NCI-H1417 (cell line): ENCODE measurements at regions not wholly inside any gene's neighbourhood (a gene's known extent, or its start where the extent isn't known, plus 50 kb on each side); places are given as distances from the start of the nearest gene placed in this dataset.
A peak's percentile ranks its signal among the peaks of the same experiment; 100 is the strongest.

Experiments
- DNase-seq, 3 experiments: peaks; one replicate each; lab custom pipeline; 2025; lab: John Stamatoyannopoulos, UW

DNA sequence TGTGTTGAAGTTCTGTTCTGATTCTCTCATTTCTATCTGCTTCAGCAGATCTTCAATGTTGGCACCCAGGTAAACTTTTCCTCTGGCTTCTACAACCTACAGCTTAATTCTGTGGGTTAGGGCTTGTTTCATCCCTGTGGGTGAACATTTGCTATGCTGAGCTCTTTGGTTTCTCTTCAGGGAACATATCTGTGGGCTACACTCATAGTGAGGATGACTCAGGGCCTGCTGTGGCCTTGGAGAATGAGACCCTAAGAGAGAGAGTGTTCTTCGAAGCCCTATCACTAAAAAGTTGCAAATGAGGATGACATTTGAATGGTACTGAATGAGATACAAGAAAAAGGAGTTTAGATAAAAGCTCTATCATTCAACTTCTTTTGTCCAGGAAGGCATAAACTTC lies 346.2 kb upstream of the CBLB start:
- no peak for DNase-seq

DNA sequence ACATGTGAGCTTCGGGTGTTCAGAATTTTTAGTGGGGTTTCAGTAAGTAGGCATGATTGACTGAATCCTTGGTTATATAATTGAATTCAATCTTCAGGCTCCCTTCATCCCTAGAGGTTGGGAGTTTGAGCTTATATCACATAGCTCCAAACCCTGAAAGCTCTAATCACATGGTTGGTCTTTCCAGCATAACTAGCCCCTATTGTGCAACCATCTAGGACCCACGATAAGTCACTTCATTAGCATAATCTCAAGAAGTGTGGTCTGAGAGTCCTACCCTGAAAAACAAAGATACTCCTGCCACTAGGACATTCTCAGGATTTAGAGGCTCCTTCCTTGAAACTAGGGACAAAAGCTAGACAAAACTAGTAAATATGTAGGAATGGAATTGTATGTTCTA lies 348.9 kb upstream of the CBLB start:
- DNase-seq: no peak

DNA sequence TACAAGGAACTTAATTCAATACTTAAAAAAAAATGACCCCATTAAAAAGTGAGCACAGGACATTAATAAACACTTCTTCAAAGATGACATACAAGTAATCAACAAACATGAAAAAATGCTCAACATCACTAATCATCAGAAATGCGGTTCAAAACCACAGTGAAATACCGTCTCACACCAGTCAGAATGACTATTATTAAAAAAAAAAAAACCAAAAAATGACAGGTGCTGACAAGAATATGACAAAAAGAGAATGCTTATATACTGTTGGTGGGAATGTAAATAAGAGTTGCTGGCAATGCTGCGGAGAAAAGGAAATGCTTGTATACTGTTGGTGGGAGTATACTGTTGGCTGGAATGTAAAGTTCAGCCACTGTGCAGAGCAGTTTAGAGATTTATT lies 358.3 kb upstream of the CBLB start:
- no peak for DNase-seq

DNA sequence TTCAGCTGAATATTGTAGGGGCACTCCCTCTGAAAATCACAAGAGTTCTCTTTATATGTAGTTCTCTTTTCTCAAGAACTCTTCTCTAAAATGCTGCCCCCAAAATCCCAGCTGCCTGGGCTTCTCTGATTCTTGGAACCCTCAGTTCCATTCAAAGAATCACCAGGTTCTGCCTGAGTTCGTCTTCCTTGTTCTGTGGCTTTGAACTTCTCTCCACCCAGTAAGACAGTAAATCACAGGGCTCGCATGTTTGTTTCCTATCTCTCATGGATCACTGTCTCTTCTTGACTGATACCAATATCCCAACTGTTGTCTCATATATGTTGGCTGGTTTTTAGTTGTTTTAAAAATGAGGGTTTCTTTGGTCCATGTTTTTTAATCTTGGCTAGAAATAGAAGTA lies 359.5 kb upstream of the CBLB start:
- no peak for DNase-seq

- no peak for DNase-seq
Measured at GRCh38 chr3:106229495-106230278, 360.9 kb upstream of the CBLB start.

- DNase-seq: no peak
Measured at GRCh38 chr3:106231086-106231485, 362.3 kb upstream of the CBLB start.

- DNase-seq: no peak
Measured at GRCh38 chr3:106232956-106233355, 364.1 kb upstream of the CBLB start.

- DNase-seq: no peak
Measured at GRCh38 chr3:106239195-106239697, 370.4 kb upstream of the CBLB start.

DNA sequence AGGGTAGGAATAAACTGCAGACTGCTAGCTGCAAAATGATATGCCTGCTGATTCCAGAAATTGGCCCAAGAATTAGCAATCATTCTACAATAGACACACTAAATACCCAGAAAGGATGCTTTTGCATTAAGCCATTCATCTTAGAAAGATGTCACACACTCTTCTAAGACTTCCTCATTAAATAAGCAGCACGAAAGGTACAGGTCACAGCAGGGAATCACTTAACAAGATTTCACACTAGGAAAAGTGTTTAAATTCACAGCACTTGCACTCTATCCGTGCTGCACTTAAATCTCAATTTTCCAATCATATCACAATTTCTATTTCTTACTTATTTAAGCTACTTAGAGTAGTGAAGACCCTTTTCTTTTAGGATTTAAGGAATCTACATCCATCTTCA lies 372.8 kb upstream of the CBLB start:
- peak in 1 of 3 experiments; percentile 21 for DNase-seq

DNA sequence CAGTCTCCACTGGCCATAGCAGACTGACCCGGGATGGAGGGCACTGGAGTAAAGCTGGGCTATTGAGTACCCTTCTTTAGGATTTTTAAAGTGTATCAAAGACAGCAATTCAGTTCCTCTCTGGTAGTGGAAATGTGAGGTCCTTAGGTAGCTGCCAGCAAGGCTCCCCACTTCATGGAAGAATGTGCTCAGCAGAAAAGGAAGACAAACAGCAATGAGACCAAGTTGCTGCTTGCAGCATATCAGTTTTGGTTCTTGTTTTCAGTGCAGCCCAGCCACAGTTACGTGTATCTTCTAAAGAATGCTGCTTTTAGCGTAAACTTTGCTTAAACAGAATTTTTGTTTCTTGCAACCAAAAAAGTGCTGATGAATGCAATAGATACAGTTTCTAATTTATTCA lies 374.0 kb upstream of the CBLB start:
- DNase-seq: no peak

GRCh38 chr3:106245400-106245799 lies 376.6 kb upstream of the CBLB start:
- no peak for DNase-seq

GRCh38 chr3:106247902-106248684 lies 379.3 kb upstream of the CBLB start:
- no peak for DNase-seq

GRCh38 chr3:106249159-106249558 lies 380.3 kb upstream of the CBLB start:
- DNase-seq: peak in 1 of 3 experiments; percentile 6

GRCh38 chr3:106249981-106250380 lies 381.2 kb upstream of the CBLB start:
- no peak for DNase-seq

DNA sequence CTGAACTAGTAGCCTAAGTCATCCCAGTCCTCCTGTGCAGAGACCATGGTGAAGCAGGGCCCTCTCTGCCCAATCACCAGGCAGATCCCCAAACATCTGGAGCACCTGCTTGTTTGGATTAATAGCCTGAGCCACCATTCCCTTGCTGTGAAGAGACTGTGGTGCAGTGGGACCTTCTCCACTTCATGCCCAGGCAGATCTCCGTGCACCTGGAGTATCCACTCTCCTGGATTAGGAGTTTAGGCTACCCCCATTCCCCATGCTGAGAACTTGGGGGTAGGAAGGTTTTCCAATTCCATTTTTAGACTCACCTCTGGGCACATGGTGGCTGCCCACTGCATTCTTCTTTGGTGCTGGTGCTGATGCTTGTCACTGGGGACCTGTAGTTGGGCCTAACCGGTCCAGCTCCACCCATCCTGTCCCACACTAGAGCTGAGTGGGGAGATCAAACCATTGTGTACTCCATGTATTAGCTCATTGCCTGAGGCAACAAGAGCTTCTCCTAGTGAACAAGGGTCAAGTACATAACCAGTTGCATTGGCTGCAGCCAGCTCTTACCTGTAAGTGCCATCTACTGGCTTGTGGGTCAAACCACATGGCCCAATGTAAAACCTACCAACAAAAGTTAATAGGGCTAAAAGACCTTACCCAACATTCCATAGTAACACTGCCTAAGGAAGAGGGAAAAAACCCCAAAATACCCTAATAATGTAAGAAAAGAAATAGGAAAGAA lies 382.5 kb upstream of the CBLB start:
- no peak for DNase-seq

- DNase-seq: no peak
Measured at GRCh38 chr3:106255870-106256248, 387.0 kb upstream of the CBLB start.

DNA sequence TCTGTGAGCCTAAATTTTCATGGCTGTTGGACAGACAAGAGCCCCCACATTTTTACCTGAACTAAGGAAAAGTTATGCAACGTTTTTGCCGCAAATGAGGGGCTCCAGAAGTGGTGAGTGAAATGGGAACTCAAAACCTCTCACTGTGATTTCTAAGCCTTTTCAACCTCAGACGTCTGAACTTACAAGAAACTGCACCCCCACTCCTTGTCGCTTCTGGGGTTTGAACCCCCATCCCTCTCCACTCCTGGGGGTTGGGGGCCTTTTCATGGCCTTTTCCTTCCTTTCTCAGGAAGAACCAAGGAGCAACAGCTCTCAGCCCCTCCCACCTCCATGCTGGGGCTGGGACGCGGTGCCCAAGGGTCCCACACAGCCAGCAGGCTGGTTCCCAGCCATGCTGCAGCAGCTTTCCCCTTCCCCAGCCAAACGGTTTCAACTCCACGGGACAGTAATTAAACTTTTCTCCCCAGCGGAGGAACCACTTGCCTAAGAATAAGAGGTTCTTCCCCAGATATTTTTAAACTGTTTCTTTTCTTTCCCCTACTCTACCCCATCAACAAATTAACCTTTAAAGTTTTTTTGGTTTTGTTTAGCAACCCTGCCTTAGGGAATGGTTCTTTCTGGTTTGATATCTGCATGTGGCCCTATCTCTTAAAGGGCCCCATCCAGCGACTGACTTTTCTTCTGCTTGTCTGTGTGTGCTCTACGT lies 387.6 kb upstream of the CBLB start:
- DNase-seq: no peak

DNA sequence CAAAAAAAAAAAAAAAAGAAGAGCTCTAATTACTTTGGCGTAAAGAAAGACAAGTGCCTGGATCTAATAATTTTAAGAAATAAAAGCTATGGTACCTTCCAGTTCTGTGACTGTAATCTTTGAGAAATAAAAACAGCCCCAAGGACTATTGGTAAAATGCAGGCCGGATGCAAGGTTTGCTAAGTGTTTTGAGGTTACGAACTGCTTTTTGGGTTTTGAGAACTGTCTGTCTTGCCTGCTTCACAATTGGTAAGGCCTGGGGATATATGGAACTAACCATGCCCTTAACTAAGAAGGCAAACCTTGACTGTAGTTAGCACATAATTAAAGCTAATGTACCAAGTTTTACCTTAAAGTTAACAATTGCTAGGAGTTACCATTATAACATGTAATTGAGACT lies 388.4 kb upstream of the CBLB start:
- no peak for DNase-seq

DNA sequence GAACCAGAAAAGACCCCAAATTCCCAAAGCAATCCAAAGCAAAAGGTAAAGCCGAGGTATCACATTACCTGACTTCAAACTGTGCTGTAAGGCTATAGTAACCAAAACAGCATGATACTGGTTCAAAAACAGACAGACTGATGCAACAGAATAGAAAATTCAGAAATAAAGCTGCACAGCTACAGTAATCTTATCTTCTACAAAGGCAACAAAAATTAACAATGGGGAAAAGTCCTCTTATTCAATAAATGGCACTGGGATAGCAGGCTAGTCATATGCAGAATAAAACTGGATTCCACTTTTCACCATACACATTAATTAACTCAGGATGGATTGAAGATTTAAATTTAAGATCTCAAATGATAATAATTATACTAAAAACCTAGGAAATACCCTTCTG lies 392.6 kb upstream of the CBLB start:
- DNase-seq: no peak

DNA sequence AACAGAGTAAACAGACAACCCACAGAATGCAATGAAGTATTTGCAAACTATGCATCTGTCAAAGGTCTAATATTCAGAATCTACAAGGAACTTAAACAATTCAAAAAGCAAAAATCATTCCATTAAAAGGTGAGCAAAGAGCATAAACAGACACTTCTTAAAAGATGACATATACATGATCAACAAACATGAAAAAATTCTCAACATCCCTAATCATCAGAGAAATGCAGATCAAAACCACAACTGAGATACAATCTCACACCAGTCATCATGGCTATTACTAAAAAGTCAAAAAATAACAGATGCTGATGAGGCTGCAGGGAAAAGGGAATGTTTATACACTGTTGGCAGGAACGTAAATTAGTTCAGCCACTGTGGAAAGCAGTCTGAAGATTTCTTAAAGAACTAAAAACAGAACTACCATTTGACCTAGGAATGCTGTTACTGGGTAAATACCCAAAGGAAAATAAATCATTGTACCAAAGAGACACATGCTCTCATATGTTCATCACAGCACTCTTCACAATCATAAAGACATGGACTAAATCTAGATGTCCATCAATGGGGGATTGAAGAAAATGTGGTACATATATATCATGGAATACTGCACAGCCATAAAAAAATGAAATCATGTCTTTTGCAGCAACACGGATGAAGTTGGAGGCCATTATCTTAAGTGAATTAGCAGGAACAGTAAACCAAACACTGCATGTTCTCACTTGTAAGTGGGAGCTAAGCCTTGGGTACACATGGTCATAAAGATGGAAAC lies 393.3 kb upstream of the CBLB start:
- DNase-seq: no peak

GRCh38 chr3:106263011-106263410 lies 394.2 kb upstream of the CBLB start:
- DNase-seq: no peak
